GM12878 (cell line): ENCODE measurements at regions not wholly inside any gene's neighbourhood (a gene's known extent, or its start where the extent isn't known, plus 50 kb on each side); places are given as distances from the start of the nearest gene placed in this dataset.

Source experiments
- ATAC-seq: fragments of 200-7000 bp; cut with Tn5 transposase; 3 replicates; pipeline ENCODE4 v1.9.1; 2020; ENCODE audit warnings: mild to moderate bottlenecking, moderate library complexity
- BruUV-seq: library from RNA; stranded (reverse); fragments of 400-500 nt; replicated peaks from 2 replicates; lab custom pipeline; 2021; lab: Mats Ljungman, UMichigan
- CTCF ChIA-PET: fragments of 300-600 bp; sonication (Branson Sonifier 250); formaldehyde crosslinking; extraction: SDS; loops from one replicate; lab custom pipeline; 2021; ENCODE audit warnings: inconsistent platforms; lab: Yijun Ruan, JAX
- POLR2A ChIA-PET: fragments of 350-600 bp; formaldehyde crosslinking; extraction: SDS; loops from one replicate; lab custom pipeline; 2021; ENCODE audit warnings: inconsistent platforms; lab: Charles Lee
- RAD21 ChIA-PET: fragments of 300-600 bp; sonication (Branson Sonifier 250); formaldehyde crosslinking; loops from one replicate; lab custom pipeline; 2023; ENCODE audit warnings: antibody characterized with exemption; ENCODE audit not compliant: unreplicated experiment; lab: Charles Lee
- SMC1A ChIA-PET: fragments of 300-600 bp; sonication (Branson Sonifier 250); formaldehyde crosslinking; loops from one replicate; lab custom pipeline; 2023; ENCODE audit not compliant: unreplicated experiment, uncharacterized antibody; lab: Charles Lee
- DNase-seq: peaks from one replicate; pipeline ENCODE4 v3.0.0-alpha.2; 2011; ENCODE audit warnings: low read depth, low spot score
- FAIRE-seq: peaks from 3 replicates; lab custom pipeline; 2011; peaks lifted over from hg19 to GRCh38; lab: Jason Lieb, UNC
- H2AFZ ChIP-seq: 2 replicates; pipeline ENCODE4 v1.6.0; 2011; ENCODE audit warnings: low read depth, low read length, control low read depth; ENCODE audit not compliant: control insufficient read depth
- H3K27ac ChIP-seq: 2 replicates; pipeline ENCODE4 v1.5.1; 2011; ENCODE audit warnings: control low read depth; ENCODE audit not compliant: control insufficient read depth, insufficient read depth
- H3K27me3 ChIP-seq, 2 experiments: replicated peaks in 1 of 2; 2 replicates each; pipeline versions ENCODE4 v1.6.0 to v1.6.1; 2011; ENCODE audit warnings: low read length in 1 of 2; ENCODE audit not compliant: control insufficient read depth in 2 of 2, insufficient read depth in 2 of 2
- H3K36me3 ChIP-seq, 2 experiments: 2 replicates each; pipeline ENCODE4 v1.5.1; 2011; ENCODE audit warnings: low read length in 1 of 2; ENCODE audit not compliant: control insufficient read depth in 2 of 2, insufficient read depth in 2 of 2
- H3K4me1 ChIP-seq: 2 replicates; pipeline ENCODE4 v1.6.1; 2011; ENCODE audit warnings: mild to moderate bottlenecking, low read length, moderate library complexity, mixed read lengths; ENCODE audit not compliant: control insufficient read depth, insufficient read depth
- H3K4me2 ChIP-seq: 2 replicates; pipeline ENCODE4 v1.6.0; 2011; ENCODE audit warnings: control low read depth; ENCODE audit not compliant: control insufficient read depth, insufficient read depth
- H3K4me3 ChIP-seq: fragments of 200-600 bp; sonication (generic); 2 replicates; pipeline ENCODE4 v1.5.1; 2016
- H3K79me2 ChIP-seq: 2 replicates; pipeline ENCODE4 v1.6.0; 2011; ENCODE audit warnings: low read length; ENCODE audit not compliant: control insufficient read depth, insufficient read depth
- H3K9ac ChIP-seq: 2 replicates; pipeline ENCODE4 v1.8.0; 2011; ENCODE audit warnings: low read length, control low read depth, mixed read lengths; ENCODE audit not compliant: control insufficient read depth, insufficient read depth
- H3K9me3 ChIP-seq: replicated peaks from 3 replicates; pipeline ENCODE4 v1.5.1; 2011; ENCODE audit warnings: mild to moderate bottlenecking, low read length; ENCODE audit not compliant: control insufficient read depth, insufficient read depth
- H4K20me1 ChIP-seq: 2 replicates; pipeline ENCODE4 v1.6.0; 2011; ENCODE audit not compliant: control insufficient read depth, insufficient read depth
- ATF7 ChIP-seq: fragments of 450-650 bp; IDR thresholded peaks from 2 replicates; pipeline ENCODE4 v1.6.1; 2016; ENCODE audit warnings: low read depth, mild to moderate bottlenecking
- BRCA1 ChIP-seq: IDR thresholded peaks from 2 replicates; pipeline ENCODE4 v1.6.1; 2011; ENCODE audit warnings: low read depth, low read length, improper control_type of control experiment
- HDAC2 ChIP-seq: fragments of 200-600 bp; sonication (generic); IDR thresholded peaks from 2 replicates; pipeline ENCODE4 v1.6.1; 2017
- KLF5 ChIP-seq: fragments of 450-650 bp; IDR thresholded peaks from 2 replicates; pipeline ENCODE4 v1.6.1; 2014; ENCODE audit warnings: mild to moderate bottlenecking; ENCODE audit not compliant: partially characterized antibody
- NFYB ChIP-seq: IDR thresholded peaks from 2 replicates; pipeline ENCODE4 v1.6.1; 2011; ENCODE audit warnings: low read depth, mild to moderate bottlenecking, low read length, improper control_type of control experiment, moderate library complexity; ENCODE audit not compliant: insufficient read depth
- NRF1 ChIP-seq: conservative IDR thresholded peaks from 2 replicates; pipeline ENCODE4 v1.6.1; 2011; ENCODE audit warnings: mild to moderate bottlenecking, low read depth, low read length, improper control_type of control experiment
- POLR2AphosphoS5 ChIP-seq: IDR thresholded peaks from 2 replicates; pipeline ENCODE4 v1.6.1; 2011; ENCODE audit warnings: mild to moderate bottlenecking, low read length, inconsistent platforms
- SMC3 ChIP-seq: IDR thresholded peaks from 2 replicates; pipeline ENCODE4 v1.6.1; 2011; ENCODE audit warnings: low read length, improper control_type of control experiment, borderline replicate concordance
- YBX1 ChIP-seq: fragments of 450-650 bp; IDR thresholded peaks from 2 replicates; pipeline ENCODE4 v1.6.1; 2016; ENCODE audit warnings: antibody characterized with exemption
- ZZZ3 ChIP-seq: IDR thresholded peaks from 2 replicates; pipeline ENCODE4 v1.6.1; 2011; ENCODE audit warnings: low read depth; ENCODE audit not compliant: control insufficient read depth, insufficient read length
- WGBS: methylation state at CpG from one replicate; pipeline ENCODE4 v1.1.6; 2016; ENCODE audit warnings: low lambda C conversion rate; ENCODE audit not compliant: insufficient replicate concordance, insufficient coverage; ENCODE audit errors: missing lambda C conversion rate; 5-methylcytosine and 5-hydroxymethylcytosine counted together
- in situ Hi-C: fragments of 300-500 bp; cut with MboI; formaldehyde crosslinking; loops from 9 replicates; pipeline ENCODE4 v1.14.3; 2018; ENCODE audit warnings: mixed read lengths
- intact Hi-C: fragments of 100-400 bp; cut with micrococcal nuclease; formaldehyde crosslinking; loops from one replicate; pipeline ENCODE4 v1.14.2; 2022; ENCODE audit not compliant: unreplicated experiment
- TF ChIP-seq, protein P1 (sequence below): IDR thresholded peaks from 2 replicates; pipeline ENCODE4 v1.6.1; 2012; ENCODE audit warnings: mild to moderate bottlenecking, low read depth, low read length

GRCh38 chr5:2387250-2387633, 364.2 kb downstream of the IRX2 start:
- Histone ChIP-seq H3K9ac (no peak overlapping the region), H3K9me3 (no peaks in the 10 kb centered on the region; the same call in 2 of the 3 replicates), H3K4me3 (no peak overlapping the region), H3K27ac (no peak overlapping the region), H3K4me2 (no peak overlapping the region), H4K20me1 (no peaks in the 10 kb centered on the region), H2AFZ (no peak overlapping the region), H3K79me2 (no peaks in the 10 kb centered on the region), H3K36me3 (no peaks in the 10 kb centered on the region), H3K4me1 (no peaks in the 10 kb centered on the region), H3K27me3 (no peaks in the 10 kb centered on the region)
- TF ChIP-seq YBX1 (no peak), NFYB (no peak), HDAC2 (no peak), POLR2AphosphoS5 (no peak), KLF5 (no peak), SMC3 (no peak), ATF7 (no peak), NRF1 (no peak), ZZZ3 (no peak), BRCA1 (no peak)
- TF ChIP-seq, protein P1, sequence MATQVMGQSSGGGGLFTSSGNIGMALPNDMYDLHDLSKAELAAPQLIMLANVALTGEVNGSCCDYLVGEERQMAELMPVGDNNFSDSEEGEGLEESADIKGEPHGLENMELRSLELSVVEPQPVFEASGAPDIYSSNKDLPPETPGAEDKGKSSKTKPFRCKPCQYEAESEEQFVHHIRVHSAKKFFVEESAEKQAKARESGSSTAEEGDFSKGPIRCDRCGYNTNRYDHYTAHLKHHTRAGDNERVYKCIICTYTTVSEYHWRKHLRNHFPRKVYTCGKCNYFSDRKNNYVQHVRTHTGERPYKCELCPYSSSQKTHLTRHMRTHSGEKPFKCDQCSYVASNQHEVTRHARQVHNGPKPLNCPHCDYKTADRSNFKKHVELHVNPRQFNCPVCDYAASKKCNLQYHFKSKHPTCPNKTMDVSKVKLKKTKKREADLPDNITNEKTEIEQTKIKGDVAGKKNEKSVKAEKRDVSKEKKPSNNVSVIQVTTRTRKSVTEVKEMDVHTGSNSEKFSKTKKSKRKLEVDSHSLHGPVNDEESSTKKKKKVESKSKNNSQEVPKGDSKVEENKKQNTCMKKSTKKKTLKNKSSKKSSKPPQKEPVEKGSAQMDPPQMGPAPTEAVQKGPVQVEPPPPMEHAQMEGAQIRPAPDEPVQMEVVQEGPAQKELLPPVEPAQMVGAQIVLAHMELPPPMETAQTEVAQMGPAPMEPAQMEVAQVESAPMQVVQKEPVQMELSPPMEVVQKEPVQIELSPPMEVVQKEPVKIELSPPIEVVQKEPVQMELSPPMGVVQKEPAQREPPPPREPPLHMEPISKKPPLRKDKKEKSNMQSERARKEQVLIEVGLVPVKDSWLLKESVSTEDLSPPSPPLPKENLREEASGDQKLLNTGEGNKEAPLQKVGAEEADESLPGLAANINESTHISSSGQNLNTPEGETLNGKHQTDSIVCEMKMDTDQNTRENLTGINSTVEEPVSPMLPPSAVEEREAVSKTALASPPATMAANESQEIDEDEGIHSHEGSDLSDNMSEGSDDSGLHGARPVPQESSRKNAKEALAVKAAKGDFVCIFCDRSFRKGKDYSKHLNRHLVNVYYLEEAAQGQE, result no peak
- intact Hi-C loops (no loop called here), in situ Hi-C loops (no loop called here)
- no TSS peak for BruUV-seq
- WGBS, result 41% methylated on average over 11 of the region's 11 CpGs
- FAIRE-seq (no peak), ATAC-seq (no peak), DNase-seq (no peak)
- ChIA-PET POLR2A (no interaction called here), SMC1A (no interaction called here), RAD21 (no interaction called here), CTCF (no interaction called here)
